SK-N-SH treated with all-trans-retinoic acid at 6 μM for 48 hours (cell line): ENCODE measurements at regions not wholly inside any gene's neighbourhood (a gene's known extent, or its start where the extent isn't known, plus 50 kb on each side); places are given as distances from the start of the nearest gene placed in this dataset.

Experiments
- ATAC-seq: fragments of 200-7000 bp; cut with Tn5 transposase; 3 replicates; pipeline ENCODE4 v1.9.1; 2020; ENCODE audit warnings: mild to moderate bottlenecking, moderate library complexity
- BACH2 ChIP-seq: fragments of 250-450 bp; sonication (Bioruptor Pico); IDR thresholded peaks from 2 replicates; pipeline ENCODE4 v1.9.0; 2021; ENCODE audit warnings: mild to moderate bottlenecking, borderline replicate concordance
- CSDC2 ChIP-seq: fragments of 250-450 bp; sonication (Bioruptor Pico); IDR thresholded peaks from 2 replicates; pipeline ENCODE4 v1.5.0; 2020; ENCODE audit warnings: mild to moderate bottlenecking, moderate library complexity
- GLIS3 ChIP-seq: fragments of 250-450 bp; sonication (Bioruptor Pico); IDR thresholded peaks from 2 replicates; pipeline ENCODE4 v1.5.0; 2020; ENCODE audit warnings: mild to moderate bottlenecking, moderate library complexity
- ISL1 ChIP-seq: fragments of 250-450 bp; sonication (Bioruptor Pico); IDR thresholded peaks from 2 replicates; pipeline ENCODE4 v2.1.2; 2022; ENCODE audit warnings: mild to moderate bottlenecking, moderate library complexity
- OSR1 ChIP-seq: fragments of 250-450 bp; sonication (Bioruptor Pico); IDR thresholded peaks from 2 replicates; pipeline ENCODE4 v1.8.0; 2022; ENCODE audit warnings: moderate library complexity, mild to moderate bottlenecking, inconsistent platforms
- PPARA ChIP-seq: fragments of 250-450 bp; sonication (Bioruptor Pico); IDR thresholded peaks from 2 replicates; pipeline ENCODE4 v1.5.0; 2020; ENCODE audit warnings: mild to moderate bottlenecking, borderline replicate concordance
- SNAI2 ChIP-seq: fragments of 250-450 bp; sonication (Bioruptor Pico); IDR thresholded peaks from 2 replicates; pipeline ENCODE4 v1.5.0; 2020; ENCODE audit warnings: mild to moderate bottlenecking, moderate library complexity
- TCF4 ChIP-seq: fragments of 250-450 bp; sonication (Bioruptor Pico); IDR thresholded peaks from 2 replicates; pipeline ENCODE4 v1.8.0; 2021; ENCODE audit warnings: mild to moderate bottlenecking, moderate library complexity, borderline replicate concordance
- TOX ChIP-seq: fragments of 250-450 bp; sonication (Bioruptor Pico); IDR thresholded peaks from 2 replicates; pipeline ENCODE4 v1.8.0; 2021; ENCODE audit warnings: mild to moderate bottlenecking, moderate library complexity, borderline replicate concordance
- ZC3H10 ChIP-seq: fragments of 250-450 bp; sonication (Bioruptor Pico); IDR thresholded peaks from 2 replicates; pipeline ENCODE4 v1.5.1; 2021; ENCODE audit warnings: mild to moderate bottlenecking, moderate library complexity
- ZFP3 ChIP-seq: fragments of 250-450 bp; sonication (Bioruptor Pico); IDR thresholded peaks from 2 replicates; pipeline ENCODE4 v1.5.0; 2020; ENCODE audit warnings: mild to moderate bottlenecking, moderate library complexity
- ZFP30 ChIP-seq: fragments of 450-650 bp; formaldehyde crosslinking; IDR thresholded peaks from 2 replicates; pipeline ENCODE4 v1.5.0; 2022; ENCODE audit warnings: mild to moderate bottlenecking, moderate library complexity
- ZNF565 ChIP-seq: fragments of 450-650 bp; formaldehyde crosslinking; conservative IDR thresholded peaks from 2 replicates; pipeline ENCODE4 v1.5.0; 2020; ENCODE audit warnings: low read depth, mild to moderate bottlenecking, moderate library complexity
- ZNF70 ChIP-seq: fragments of 450-650 bp; formaldehyde crosslinking; IDR thresholded peaks from 2 replicates; pipeline ENCODE4 v1.5.0; 2020; ENCODE audit warnings: mild to moderate bottlenecking, moderate library complexity
- ZNF8 ChIP-seq: fragments of 450-650 bp; formaldehyde crosslinking; IDR thresholded peaks from 2 replicates; pipeline ENCODE4 v1.5.0; 2020; ENCODE audit warnings: mild to moderate bottlenecking, moderate library complexity
- TF ChIP-seq, protein P1 (sequence below): fragments of 250-450 bp; sonication (Bioruptor Pico); IDR thresholded peaks from 2 replicates; pipeline ENCODE4 v1.5.1; 2020; ENCODE audit warnings: low read depth, mild to moderate bottlenecking, moderate library complexity
- TF ChIP-seq, protein P2 (sequence below): fragments of 250-450 bp; sonication (Bioruptor Pico); IDR thresholded peaks from 2 replicates; pipeline ENCODE4 v1.5.1; 2021; ENCODE audit warnings: mild to moderate bottlenecking, moderate library complexity
- TF ChIP-seq, protein P3 (sequence below): fragments of 250-450 bp; sonication (Bioruptor Pico); IDR thresholded peaks from 2 replicates; pipeline ENCODE4 v1.5.0; 2020; ENCODE audit warnings: mild to moderate bottlenecking, moderate library complexity
- TF ChIP-seq, protein P4 (sequence below): fragments of 250-450 bp; sonication (Bioruptor Pico); IDR thresholded peaks from 2 replicates; pipeline ENCODE4 v1.8.0; 2021; ENCODE audit warnings: low read depth, mild to moderate bottlenecking, moderate library complexity, borderline replicate concordance
- TF ChIP-seq, protein P5 (sequence below): fragments of 250-450 bp; sonication (Bioruptor Pico); IDR thresholded peaks from 2 replicates; pipeline ENCODE4 v1.8.0; 2020; ENCODE audit warnings: mild to moderate bottlenecking, moderate library complexity, borderline replicate concordance

DNA sequence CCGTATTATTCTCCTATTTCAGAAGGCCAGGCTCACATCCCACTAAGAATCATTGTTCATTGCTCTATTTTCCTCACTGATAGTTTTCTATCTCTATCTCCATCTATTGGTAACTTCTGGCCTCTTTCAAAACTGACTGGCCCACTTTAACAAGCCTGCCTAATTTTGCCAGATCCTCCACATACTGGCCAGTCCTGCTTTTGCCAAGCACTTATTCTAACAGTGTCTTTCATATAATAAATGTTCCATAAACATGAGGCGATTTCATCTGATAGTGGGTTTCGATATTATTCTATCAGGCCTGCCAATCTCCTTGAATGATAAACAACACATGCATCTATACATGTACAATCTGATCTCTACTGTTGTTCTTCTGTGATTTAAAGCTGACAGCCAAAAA, 125.9 kb upstream of the KCNH7 start:
- TF ChIP-seq ISL1 (CRISPR knock-in tag) (no peak), CSDC2 (CRISPR knock-in tag) (no peak), SNAI2 (CRISPR knock-in tag) (no peak), PPARA (CRISPR knock-in tag) (no peak), ZC3H10 (CRISPR knock-in tag) (no peak), ZNF8 (no peak), ZNF70 (CRISPR knock-in tag) (no peak), TCF4 (no peak), BACH2 (CRISPR knock-in tag) (no peak), TOX (CRISPR knock-in tag) (no peak), OSR1 (CRISPR knock-in tag) (no peak), ZNF565 (CRISPR knock-in tag) (no peak), GLIS3 (CRISPR knock-in tag) (no peak)
- TF ChIP-seq, protein P1, sequence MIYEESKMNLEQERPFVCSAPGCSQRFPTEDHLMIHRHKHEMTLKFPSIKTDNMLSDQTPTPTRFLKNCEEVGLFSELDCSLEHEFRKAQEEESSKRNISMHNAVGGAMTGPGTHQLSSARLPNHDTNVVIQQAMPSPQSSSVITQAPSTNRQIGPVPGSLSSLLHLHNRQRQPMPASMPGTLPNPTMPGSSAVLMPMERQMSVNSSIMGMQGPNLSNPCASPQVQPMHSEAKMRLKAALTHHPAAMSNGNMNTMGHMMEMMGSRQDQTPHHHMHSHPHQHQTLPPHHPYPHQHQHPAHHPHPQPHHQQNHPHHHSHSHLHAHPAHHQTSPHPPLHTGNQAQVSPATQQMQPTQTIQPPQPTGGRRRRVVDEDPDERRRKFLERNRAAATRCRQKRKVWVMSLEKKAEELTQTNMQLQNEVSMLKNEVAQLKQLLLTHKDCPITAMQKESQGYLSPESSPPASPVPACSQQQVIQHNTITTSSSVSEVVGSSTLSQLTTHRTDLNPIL (CRISPR knock-in tag) = no peak
- TF ChIP-seq, protein P2, sequence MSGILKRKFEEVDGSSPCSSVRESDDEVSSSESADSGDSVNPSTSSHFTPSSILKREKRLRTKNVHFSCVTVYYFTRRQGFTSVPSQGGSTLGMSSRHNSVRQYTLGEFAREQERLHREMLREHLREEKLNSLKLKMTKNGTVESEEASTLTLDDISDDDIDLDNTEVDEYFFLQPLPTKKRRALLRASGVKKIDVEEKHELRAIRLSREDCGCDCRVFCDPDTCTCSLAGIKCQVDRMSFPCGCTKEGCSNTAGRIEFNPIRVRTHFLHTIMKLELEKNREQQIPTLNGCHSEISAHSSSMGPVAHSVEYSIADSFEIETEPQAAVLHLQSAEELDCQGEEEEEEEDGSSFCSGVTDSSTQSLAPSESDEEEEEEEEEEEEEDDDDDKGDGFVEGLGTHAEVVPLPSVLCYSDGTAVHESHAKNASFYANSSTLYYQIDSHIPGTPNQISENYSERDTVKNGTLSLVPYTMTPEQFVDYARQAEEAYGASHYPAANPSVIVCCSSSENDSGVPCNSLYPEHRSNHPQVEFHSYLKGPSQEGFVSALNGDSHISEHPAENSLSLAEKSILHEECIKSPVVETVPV = no peak
- TF ChIP-seq, protein P3, sequence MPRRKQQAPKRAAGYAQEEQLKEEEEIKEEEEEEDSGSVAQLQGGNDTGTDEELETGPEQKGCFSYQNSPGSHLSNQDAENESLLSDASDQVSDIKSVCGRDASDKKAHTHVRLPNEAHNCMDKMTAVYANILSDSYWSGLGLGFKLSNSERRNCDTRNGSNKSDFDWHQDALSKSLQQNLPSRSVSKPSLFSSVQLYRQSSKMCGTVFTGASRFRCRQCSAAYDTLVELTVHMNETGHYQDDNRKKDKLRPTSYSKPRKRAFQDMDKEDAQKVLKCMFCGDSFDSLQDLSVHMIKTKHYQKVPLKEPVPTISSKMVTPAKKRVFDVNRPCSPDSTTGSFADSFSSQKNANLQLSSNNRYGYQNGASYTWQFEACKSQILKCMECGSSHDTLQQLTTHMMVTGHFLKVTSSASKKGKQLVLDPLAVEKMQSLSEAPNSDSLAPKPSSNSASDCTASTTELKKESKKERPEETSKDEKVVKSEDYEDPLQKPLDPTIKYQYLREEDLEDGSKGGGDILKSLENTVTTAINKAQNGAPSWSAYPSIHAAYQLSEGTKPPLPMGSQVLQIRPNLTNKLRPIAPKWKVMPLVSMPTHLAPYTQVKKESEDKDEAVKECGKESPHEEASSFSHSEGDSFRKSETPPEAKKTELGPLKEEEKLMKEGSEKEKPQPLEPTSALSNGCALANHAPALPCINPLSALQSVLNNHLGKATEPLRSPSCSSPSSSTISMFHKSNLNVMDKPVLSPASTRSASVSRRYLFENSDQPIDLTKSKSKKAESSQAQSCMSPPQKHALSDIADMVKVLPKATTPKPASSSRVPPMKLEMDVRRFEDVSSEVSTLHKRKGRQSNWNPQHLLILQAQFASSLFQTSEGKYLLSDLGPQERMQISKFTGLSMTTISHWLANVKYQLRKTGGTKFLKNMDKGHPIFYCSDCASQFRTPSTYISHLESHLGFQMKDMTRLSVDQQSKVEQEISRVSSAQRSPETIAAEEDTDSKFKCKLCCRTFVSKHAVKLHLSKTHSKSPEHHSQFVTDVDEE = no peak
- TF ChIP-seq, protein P4, sequence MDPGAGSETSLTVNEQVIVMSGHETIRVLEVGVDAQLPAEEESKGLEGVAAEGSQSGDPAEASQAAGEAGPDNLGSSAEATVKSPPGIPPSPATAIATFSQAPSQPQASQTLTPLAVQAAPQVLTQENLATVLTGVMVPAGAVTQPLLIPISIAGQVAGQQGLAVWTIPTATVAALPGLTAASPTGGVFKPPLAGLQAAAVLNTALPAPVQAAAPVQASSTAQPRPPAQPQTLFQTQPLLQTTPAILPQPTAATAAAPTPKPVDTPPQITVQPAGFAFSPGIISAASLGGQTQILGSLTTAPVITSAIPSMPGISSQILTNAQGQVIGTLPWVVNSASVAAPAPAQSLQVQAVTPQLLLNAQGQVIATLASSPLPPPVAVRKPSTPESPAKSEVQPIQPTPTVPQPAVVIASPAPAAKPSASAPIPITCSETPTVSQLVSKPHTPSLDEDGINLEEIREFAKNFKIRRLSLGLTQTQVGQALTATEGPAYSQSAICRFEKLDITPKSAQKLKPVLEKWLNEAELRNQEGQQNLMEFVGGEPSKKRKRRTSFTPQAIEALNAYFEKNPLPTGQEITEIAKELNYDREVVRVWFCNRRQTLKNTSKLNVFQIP (CRISPR knock-in tag) = no peak
- TF ChIP-seq, protein P5, sequence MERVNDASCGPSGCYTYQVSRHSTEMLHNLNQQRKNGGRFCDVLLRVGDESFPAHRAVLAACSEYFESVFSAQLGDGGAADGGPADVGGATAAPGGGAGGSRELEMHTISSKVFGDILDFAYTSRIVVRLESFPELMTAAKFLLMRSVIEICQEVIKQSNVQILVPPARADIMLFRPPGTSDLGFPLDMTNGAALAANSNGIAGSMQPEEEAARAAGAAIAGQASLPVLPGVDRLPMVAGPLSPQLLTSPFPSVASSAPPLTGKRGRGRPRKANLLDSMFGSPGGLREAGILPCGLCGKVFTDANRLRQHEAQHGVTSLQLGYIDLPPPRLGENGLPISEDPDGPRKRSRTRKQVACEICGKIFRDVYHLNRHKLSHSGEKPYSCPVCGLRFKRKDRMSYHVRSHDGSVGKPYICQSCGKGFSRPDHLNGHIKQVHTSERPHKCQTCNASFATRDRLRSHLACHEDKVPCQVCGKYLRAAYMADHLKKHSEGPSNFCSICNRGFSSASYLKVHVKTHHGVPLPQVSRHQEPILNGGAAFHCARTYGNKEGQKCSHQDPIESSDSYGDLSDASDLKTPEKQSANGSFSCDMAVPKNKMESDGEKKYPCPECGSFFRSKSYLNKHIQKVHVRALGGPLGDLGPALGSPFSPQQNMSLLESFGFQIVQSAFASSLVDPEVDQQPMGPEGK (CRISPR knock-in tag) = no peak
- TF ChIP-seq, all 23 proteins: peak for 0
- ATAC-seq = no peak

DNA sequence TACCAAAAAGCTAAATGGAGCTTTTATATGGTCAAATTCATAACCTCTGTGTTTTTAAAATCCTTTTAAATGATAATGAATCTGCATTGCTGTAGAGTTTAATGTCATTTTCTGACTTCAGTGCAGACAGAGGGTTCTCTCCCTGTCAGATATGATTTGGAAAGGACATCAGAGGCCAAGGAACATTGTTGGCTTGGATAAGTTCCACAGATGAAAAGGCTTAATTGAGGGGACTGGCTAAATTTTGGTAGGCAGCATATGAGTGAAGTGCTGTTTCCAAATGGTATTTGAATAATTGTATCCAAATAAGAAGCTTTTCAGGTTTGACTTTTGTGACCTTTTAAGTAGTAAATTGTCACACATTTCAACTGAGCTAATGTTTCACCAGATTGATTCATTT, 124.6 kb upstream of the KCNH7 start:
- TF ChIP-seq, protein P5 (CRISPR knock-in tag) = no peak
- TF ChIP-seq TOX (CRISPR knock-in tag) = no peak
- TF ChIP-seq ZFP30 = no peak
- TF ChIP-seq, protein P2 = no peak
- no peak for TF ChIP-seq CSDC2 (CRISPR knock-in tag)
- no peak for TF ChIP-seq ZNF70 (CRISPR knock-in tag)
- no peak for TF ChIP-seq ZFP3 (CRISPR knock-in tag)
- TF ChIP-seq, protein P4 (CRISPR knock-in tag) = no peak
- TF ChIP-seq, protein P1 (CRISPR knock-in tag) = no peak
- TF ChIP-seq SNAI2 (CRISPR knock-in tag) = no peak
- TF ChIP-seq PPARA (CRISPR knock-in tag) = no peak
- no peak for ATAC-seq
